Astrocyte (in vitro differentiated cells and primary cell): ENCODE measurements at regions not wholly inside any gene's neighbourhood (a gene's known extent, or its start where the extent isn't known, plus 50 kb on each side); places are given as distances from the start of the nearest gene placed in this dataset.

Experiments
- EZH2 ChIP-seq: IDR thresholded peaks from 2 replicates; pipeline ENCODE4 v1.6.1; 2012; ENCODE audit warnings: mild to moderate bottlenecking, low read length, inconsistent platforms; ENCODE audit not compliant: insufficient read depth
- TF ChIP-seq, protein P1 (sequence below): IDR thresholded peaks from 2 replicates; pipeline ENCODE4 v1.5.1; 2011; ENCODE audit warnings: low read depth, mild to moderate bottlenecking, inconsistent platforms, low read length, moderate library complexity; ENCODE audit not compliant: insufficient read depth

DNA sequence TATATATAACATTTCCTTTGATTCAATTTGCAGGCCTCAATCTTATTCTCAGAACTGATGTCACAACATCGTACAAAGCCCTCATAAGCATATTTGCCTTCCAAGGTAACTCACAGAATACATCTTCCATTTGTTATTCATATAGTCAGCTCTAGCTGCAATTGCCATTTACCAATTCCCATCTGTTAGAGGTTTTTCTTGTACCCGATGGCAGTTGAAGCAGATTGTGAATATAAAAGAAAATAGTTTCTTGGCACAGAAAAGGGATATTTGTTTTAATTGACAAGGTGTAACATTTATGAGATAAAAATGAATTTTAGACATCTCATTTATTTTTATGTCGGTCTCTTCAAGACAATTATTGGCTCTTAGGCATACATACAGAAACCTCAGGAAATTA lies 311.3 kb downstream of the TRIML1 start:
- TF ChIP-seq, protein P1, sequence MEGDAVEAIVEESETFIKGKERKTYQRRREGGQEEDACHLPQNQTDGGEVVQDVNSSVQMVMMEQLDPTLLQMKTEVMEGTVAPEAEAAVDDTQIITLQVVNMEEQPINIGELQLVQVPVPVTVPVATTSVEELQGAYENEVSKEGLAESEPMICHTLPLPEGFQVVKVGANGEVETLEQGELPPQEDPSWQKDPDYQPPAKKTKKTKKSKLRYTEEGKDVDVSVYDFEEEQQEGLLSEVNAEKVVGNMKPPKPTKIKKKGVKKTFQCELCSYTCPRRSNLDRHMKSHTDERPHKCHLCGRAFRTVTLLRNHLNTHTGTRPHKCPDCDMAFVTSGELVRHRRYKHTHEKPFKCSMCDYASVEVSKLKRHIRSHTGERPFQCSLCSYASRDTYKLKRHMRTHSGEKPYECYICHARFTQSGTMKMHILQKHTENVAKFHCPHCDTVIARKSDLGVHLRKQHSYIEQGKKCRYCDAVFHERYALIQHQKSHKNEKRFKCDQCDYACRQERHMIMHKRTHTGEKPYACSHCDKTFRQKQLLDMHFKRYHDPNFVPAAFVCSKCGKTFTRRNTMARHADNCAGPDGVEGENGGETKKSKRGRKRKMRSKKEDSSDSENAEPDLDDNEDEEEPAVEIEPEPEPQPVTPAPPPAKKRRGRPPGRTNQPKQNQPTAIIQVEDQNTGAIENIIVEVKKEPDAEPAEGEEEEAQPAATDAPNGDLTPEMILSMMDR: no peak
- TF ChIP-seq EZH2: no peak
